K562 (cell line): ENCODE measurements at regions not wholly inside any gene's neighbourhood (a gene's known extent, or its start where the extent isn't known, plus 50 kb on each side); places are given as distances from the start of the nearest gene placed in this dataset.

ENCODE experiments used
- ATAC-seq: fragments of 200-7000 bp; cut with Tn5 transposase; 3 replicates; pipeline ENCODE4 v1.9.1; 2020; ENCODE audit warnings: moderate library complexity
- BruUV-seq: library from RNA; stranded (reverse); fragments of 400-500 nt; replicated peaks from 2 replicates; lab custom pipeline; 2021; lab: Mats Ljungman, UMichigan
- CTCF ChIA-PET: fragments of 300-600 bp; formaldehyde crosslinking; extraction: SDS; loops from one replicate; lab custom pipeline; 2021; ENCODE audit warnings: low intra/inter-chr PET ratio; lab: Yijun Ruan, JAX
- POLR2A ChIA-PET: fragments of 300-600, 350-650 bp; sonication (Branson Sonifier 250); formaldehyde crosslinking; extraction: SDS; loops from one replicate; lab custom pipeline; 2021; ENCODE audit warnings: antibody characterized with exemption, inconsistent platforms; lab: Yijun Ruan, JAX
- DNase-seq, 4 experiments: peaks; one replicate each; pipeline versions ENCODE4 v3.0.0 to v3.0.0-alpha.2; 2011 to 2018; ENCODE audit warnings: low spot score in 3 of 4, mixed read lengths in 3 of 4; ENCODE audit errors: extremely low read depth in 1 of 4
- FAIRE-seq: peaks from 2 replicates; lab custom pipeline; 2011; peaks lifted over from hg19 to GRCh38; lab: Jason Lieb, UNC
- H2AFZ ChIP-seq: 2 replicates; pipeline ENCODE4 v1.6.0; 2011; ENCODE audit warnings: low read depth, low read length, control low read depth, inconsistent platforms
- H3K27ac ChIP-seq: fragments of 200-600 bp; 3 replicates; pipeline ENCODE4 v1.8.0; 2011; ENCODE audit warnings: low read depth, mild to moderate bottlenecking, control low read depth, inconsistent platforms, low read length, moderate library complexity, mixed read lengths; ENCODE audit errors: extremely low read depth
- H3K27me3 ChIP-seq, 2 experiments: fragments of 300-600 bp in 1 of 2; 2 replicates in 1 of 2; 3 replicates in 1 of 2; pipeline versions ENCODE4 v1.6.0 to v1.8.0; 2011; ENCODE audit warnings: inconsistent platforms in 2 of 2, low read length in 2 of 2, mild to moderate bottlenecking in 1 of 2, mixed read lengths in 1 of 2, moderate library complexity in 1 of 2; ENCODE audit not compliant: control insufficient read depth in 2 of 2, insufficient read depth in 2 of 2
- H3K36me3 ChIP-seq: fragments of 300-600 bp; 3 replicates; pipeline ENCODE4 v1.8.0; 2011; ENCODE audit warnings: mild to moderate bottlenecking, low read length, inconsistent platforms; ENCODE audit not compliant: control insufficient read depth, insufficient read depth
- H3K4me1 ChIP-seq, 2 experiments: fragments of 200-600 bp in 1 of 2; replicated peaks in 1 of 2; 2 replicates in 1 of 2; 3 replicates in 1 of 2; pipeline versions ENCODE4 v1.5.1 to v1.8.0; 2011; ENCODE audit warnings: inconsistent platforms in 2 of 2, low read length in 2 of 2, mild to moderate bottlenecking in 1 of 2, mixed read lengths in 1 of 2, moderate library complexity in 1 of 2; ENCODE audit not compliant: control insufficient read depth in 2 of 2, insufficient read depth in 2 of 2
- H3K4me2 ChIP-seq: 2 replicates; pipeline ENCODE4 v1.6.1; 2011; ENCODE audit warnings: low read length, control low read depth, inconsistent platforms, mixed read lengths; ENCODE audit not compliant: insufficient read depth
- H3K4me3 ChIP-seq: fragments of 200-600 bp; sonication (generic), shearing (Covaris generic); 2 replicates; pipeline ENCODE4 v1.5.1; 2016; ENCODE audit warnings: control low read depth, inconsistent platforms
- H3K79me2 ChIP-seq: fragments of 200-600 bp; 3 replicates; pipeline ENCODE4 v1.8.0; 2011; ENCODE audit warnings: low read length, inconsistent platforms; ENCODE audit not compliant: control insufficient read depth, insufficient read depth
- H3K9ac ChIP-seq, 2 experiments: 2 replicates each; pipeline versions ENCODE4 v1.6.0 to v1.6.1; 2011; ENCODE audit warnings: low read depth in 2 of 2, low read length in 2 of 2, control low read depth in 1 of 2, inconsistent platforms in 1 of 2, mild to moderate bottlenecking in 1 of 2, mixed read lengths in 1 of 2; ENCODE audit not compliant: insufficient read depth in 1 of 2
- H3K9me1 ChIP-seq: one replicate; pipeline ENCODE4 v1.6.0; 2011; ENCODE audit warnings: inconsistent platforms, mild to moderate bottlenecking, low read length, moderate library complexity; ENCODE audit not compliant: control insufficient read depth, insufficient read depth
- H3K9me3 ChIP-seq: replicated peaks from 2 replicates; pipeline ENCODE4 v1.5.1; 2011; ENCODE audit warnings: low read depth, low read length, inconsistent platforms; ENCODE audit not compliant: control insufficient read depth, insufficient read depth
- H4K20me1 ChIP-seq: replicated peaks from 2 replicates; pipeline ENCODE4 v1.6.1; 2011; ENCODE audit warnings: low read length, inconsistent platforms, mixed read lengths; ENCODE audit not compliant: control insufficient read depth, insufficient read depth
- PHB ChIP-seq: fragments of 250-450 bp; sonication (Bioruptor Pico); IDR thresholded peaks from 2 replicates; pipeline ENCODE4 v1.5.0; 2021
- RAD21 ChIP-seq, 2 experiments: fragments of 250-450 bp in 1 of 2; fragments of 450-650 bp in 1 of 2; sonication (Bioruptor Pico) in 1 of 2; formaldehyde crosslinking in 1 of 2; IDR thresholded peaks in 1 of 2; conservative IDR thresholded peaks in 1 of 2; 2 replicates each; pipeline versions ENCODE4 v1.4.0 to v1.8.0; 2020 to 2022; ENCODE audit warnings: mild to moderate bottlenecking in 2 of 2, moderate library complexity in 1 of 2
- SP1 ChIP-seq: sonication (generic); formaldehyde crosslinking; IDR thresholded peaks from 2 replicates; pipeline ENCODE4 v1.8.1; 2022; ENCODE audit warnings: mild to moderate bottlenecking, missing genetic modification reagents
- WGBS: fragments of 100-300 bp; shearing (Covaris generic); methylation state at CpG from one replicate; pipeline ENCODE4 v1.1.6; 2016; ENCODE audit warnings: low coverage, mixed read lengths; ENCODE audit not compliant: insufficient coverage; ENCODE audit errors: missing lambda C conversion rate; 5-methylcytosine and 5-hydroxymethylcytosine counted together
- in situ Hi-C: fragments of 300-500 bp; cut with MboI; formaldehyde crosslinking; loops from 4 replicates; pipeline ENCODE4 v1.15.0; 2018; ENCODE audit warnings: inconsistent platforms, mixed read lengths
- intact Hi-C: fragments of 100-400 bp; cut with micrococcal nuclease; formaldehyde crosslinking; loops from 2 replicates; pipeline ENCODE4 v1.14.2; 2022
- TF ChIP-seq, protein P1 (sequence below): fragments of 250-450 bp; sonication (Bioruptor Pico); IDR thresholded peaks from 2 replicates; pipeline ENCODE4 v1.5.1; 2021; ENCODE audit warnings: mild to moderate bottlenecking
- TF ChIP-seq, protein P2 (sequence below): fragments of 450-650 bp; conservative IDR thresholded peaks from 2 replicates; pipeline ENCODE4 v1.6.1; 2016; ENCODE audit warnings: missing genetic modification characterization, low read depth, mild to moderate bottlenecking, missing compliant biosample characterization, moderate library complexity

GRCh38 chr7:17530741-17531421, 232.4 kb downstream of the AHR start:
- ChIA-PET POLR2A (no interaction called here), CTCF (interaction anchor here (0.8 kb wide), 1 partner anchor 20 kb away, joined by 4 read pairs; no protein-coding TSS in a partner anchor)
- in situ Hi-C loops (no loop called here), intact Hi-C loops (no loop called here)
- WGBS: 4% methylated on average over 5 of the region's 5 CpGs
- no peak overlapping the region for H3K9ac ChIP-seq
- H3K4me3 ChIP-seq: no peak overlapping the region
- no peaks in the 10 kb centered on the region for H3K9me3 ChIP-seq
- H3K27me3 ChIP-seq: no peaks in the 10 kb centered on the region
- H3K4me1 ChIP-seq: no peaks in the 10 kb centered on the region
- no peak overlapping the region for H2AFZ ChIP-seq
- no TSS peak for BruUV-seq
- DNase-seq: peak in 1 of 4 experiments; percentile 3
- no peak for FAIRE-seq
- H3K27ac ChIP-seq: no peak overlapping the region
- no peaks in the 10 kb centered on the region for H4K20me1 ChIP-seq
- no peaks in the 10 kb centered on the region for H3K9me1 ChIP-seq
- no peaks in the 10 kb centered on the region for H3K36me3 ChIP-seq
- TF ChIP-seq SP1 (CRISPR knock-in tag) (no peak), RAD21 (CRISPR knock-in tag; conservative IDR thresholded peaks at IDR 0.05 in 1 of 2, IDR thresholded peaks at IDR 0.05 in 1 of 2) (peak; percentile 42 to 74), PHB (CRISPR knock-in tag) (no peak)
- TF ChIP-seq, protein P1, sequence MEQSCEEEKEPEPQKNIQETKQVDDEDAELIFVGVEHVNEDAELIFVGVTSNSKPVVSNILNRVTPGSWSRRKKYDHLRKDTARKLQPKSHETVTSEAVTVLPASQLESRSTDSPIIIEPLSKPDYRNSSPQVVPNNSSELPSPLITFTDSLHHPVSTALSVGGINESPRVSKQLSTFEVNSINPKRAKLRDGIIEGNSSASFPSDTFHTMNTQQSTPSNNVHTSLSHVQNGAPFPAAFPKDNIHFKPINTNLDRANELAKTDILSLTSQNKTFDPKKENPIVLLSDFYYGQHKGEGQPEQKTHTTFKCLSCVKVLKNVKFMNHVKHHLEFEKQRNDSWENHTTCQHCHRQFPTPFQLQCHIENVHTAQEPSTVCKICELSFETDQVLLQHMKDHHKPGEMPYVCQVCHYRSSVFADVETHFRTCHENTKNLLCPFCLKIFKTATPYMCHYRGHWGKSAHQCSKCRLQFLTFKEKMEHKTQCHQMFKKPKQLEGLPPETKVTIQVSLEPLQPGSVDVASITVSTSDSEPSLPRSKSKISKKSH (CRISPR knock-in tag): no peak
- TF ChIP-seq, protein P2, sequence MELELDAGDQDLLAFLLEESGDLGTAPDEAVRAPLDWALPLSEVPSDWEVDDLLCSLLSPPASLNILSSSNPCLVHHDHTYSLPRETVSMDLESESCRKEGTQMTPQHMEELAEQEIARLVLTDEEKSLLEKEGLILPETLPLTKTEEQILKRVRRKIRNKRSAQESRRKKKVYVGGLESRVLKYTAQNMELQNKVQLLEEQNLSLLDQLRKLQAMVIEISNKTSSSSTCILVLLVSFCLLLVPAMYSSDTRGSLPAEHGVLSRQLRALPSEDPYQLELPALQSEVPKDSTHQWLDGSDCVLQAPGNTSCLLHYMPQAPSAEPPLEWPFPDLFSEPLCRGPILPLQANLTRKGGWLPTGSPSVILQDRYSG (tag): no peak
- no peak overlapping the region for H3K4me2 ChIP-seq
- no peak for ATAC-seq
- H3K79me2 ChIP-seq: no peaks in the 10 kb centered on the region
